ENCODE measurements at regions not wholly inside any gene's neighbourhood (a gene's known extent, or its start where the extent isn't known, plus 50 kb on each side); places are given as distances from the start of the nearest gene placed in this dataset.

- TF ChIP-seq CTCF (IDR thresholded peaks at IDR 0.05; ENCODE audit: unreplicated experiment): no peak
- Mint-ChIP-seq H3K36me3 (ENCODE audit: insufficient read depth) (no peaks in the 10 kb centered on the region), H3K4me3 (ENCODE audit: low read depth) (no peak overlapping the region), H3K27ac (no peak overlapping the region), H3K4me1 (ENCODE audit: low read depth) (no peaks in the 10 kb centered on the region), H3K27me3 (peaks cover 9% of the 10 kb centered on the region), H3K9me3 (ENCODE audit: low read depth) (peaks cover 17% of the 10 kb centered on the region)
- no peak for DNase-seq (ENCODE audit: low spot score, unreplicated experiment)
Observed at GRCh38 chr10:124222318-124222987, 129.1 kb upstream of the CHST15 start.

GRCh38 chr10:124221356-124222317, 128.2 kb upstream of the CHST15 start:
- peaks cover 9% of the 10 kb centered on the region for H3K9me3 Mint-ChIP-seq (ENCODE audit: low read depth)
- DNase-seq (ENCODE audit: low spot score, unreplicated experiment): no peak
- H3K4me3 Mint-ChIP-seq (ENCODE audit: low read depth): no peak overlapping the region
- no peaks in the 10 kb centered on the region for H3K36me3 Mint-ChIP-seq (ENCODE audit: insufficient read depth)
- no peaks in the 10 kb centered on the region for H3K4me1 Mint-ChIP-seq (ENCODE audit: low read depth)
- H3K27me3 Mint-ChIP-seq: peaks cover 10% of the 10 kb centered on the region
- no peak overlapping the region for H3K27ac Mint-ChIP-seq
- TF ChIP-seq CTCF (IDR thresholded peaks at IDR 0.05; ENCODE audit: unreplicated experiment): no peak

GRCh38 chr10:124220971-124221355, 127.6 kb upstream of the CHST15 start:
- no peak overlapping the region for H3K27ac Mint-ChIP-seq
- H3K36me3 Mint-ChIP-seq (ENCODE audit: insufficient read depth): no peaks in the 10 kb centered on the region
- peaks cover 2% of the 10 kb centered on the region for H3K9me3 Mint-ChIP-seq (ENCODE audit: low read depth)
- H3K4me3 Mint-ChIP-seq (ENCODE audit: low read depth): no peak overlapping the region
- TF ChIP-seq CTCF (IDR thresholded peaks at IDR 0.05; ENCODE audit: unreplicated experiment): no peak
- H3K27me3 Mint-ChIP-seq: peaks cover 11% of the 10 kb centered on the region
- no peak for DNase-seq (ENCODE audit: low spot score, unreplicated experiment)
- no peaks in the 10 kb centered on the region for H3K4me1 Mint-ChIP-seq (ENCODE audit: low read depth)

- no peak for DNase-seq (ENCODE audit: low spot score, unreplicated experiment)
- Mint-ChIP-seq H3K36me3 (ENCODE audit: insufficient read depth) (no peaks in the 10 kb centered on the region), H3K27ac (no peak overlapping the region), H3K27me3 (peaks cover 11% of the 10 kb centered on the region), H3K4me3 (ENCODE audit: low read depth) (no peak overlapping the region), H3K4me1 (ENCODE audit: low read depth) (no peaks in the 10 kb centered on the region), H3K9me3 (ENCODE audit: low read depth) (no peaks in the 10 kb centered on the region)
- no peak for TF ChIP-seq CTCF (IDR thresholded peaks at IDR 0.05; ENCODE audit: unreplicated experiment)
Observed at GRCh38 chr10:124220547-124220946, 127.1 kb upstream of the CHST15 start.

GRCh38 chr10:124219655-124220054, 126.3 kb upstream of the CHST15 start:
- Mint-ChIP-seq H3K36me3 (ENCODE audit: insufficient read depth) (no peaks in the 10 kb centered on the region), H3K27ac (no peak overlapping the region), H3K4me1 (ENCODE audit: low read depth) (no peaks in the 10 kb centered on the region), H3K9me3 (ENCODE audit: low read depth) (no peaks in the 10 kb centered on the region), H3K27me3 (peaks cover 11% of the 10 kb centered on the region), H3K4me3 (ENCODE audit: low read depth) (no peak overlapping the region)
- DNase-seq (ENCODE audit: low spot score, unreplicated experiment): no peak
- TF ChIP-seq CTCF (IDR thresholded peaks at IDR 0.05; ENCODE audit: unreplicated experiment): no peak
